HepG2 (cell line): ENCODE measurements at regions not wholly inside any gene's neighbourhood (a gene's known extent, or its start where the extent isn't known, plus 50 kb on each side); places are given as distances from the start of the nearest gene placed in this dataset.

ENCODE experiments used
- ATAC-seq: fragments of 200-7000 bp; cut with Tn5 transposase; 3 replicates; pipeline ENCODE4 v1.9.1; 2020; ENCODE audit warnings: mild to moderate bottlenecking, moderate library complexity
- BruUV-seq: library from RNA; stranded (reverse); fragments of 400-500 nt; replicated peaks from 2 replicates; lab custom pipeline; 2021; lab: Mats Ljungman, UMichigan
- CTCF ChIA-PET: fragments of 300-600 bp; formaldehyde crosslinking; extraction: SDS; loops from one replicate; lab custom pipeline; 2021; ENCODE audit warnings: low total read pairs, inconsistent platforms, low intra/inter-chr PET ratio; lab: Yijun Ruan, JAX
- POLR2A ChIA-PET: fragments of 350-600 bp; sonication (Branson Sonifier 250); formaldehyde crosslinking; loops from one replicate; lab custom pipeline; 2020; ENCODE audit warnings: antibody characterized with exemption, inconsistent platforms; lab: Yijun Ruan, JAX
- DNase-seq: peaks from one replicate; pipeline ENCODE4 v3.0.0-alpha.2; 2015; ENCODE audit warnings: low spot score
- FAIRE-seq: peaks from 3 replicates; lab custom pipeline; 2011; peaks lifted over from hg19 to GRCh38; lab: Jason Lieb, UNC
- H2AFZ ChIP-seq: one replicate; pipeline ENCODE4 v1.6.1; 2011; ENCODE audit warnings: low read length, inconsistent platforms
- H3K27ac ChIP-seq: fragments of 300-600 bp; 3 replicates; pipeline ENCODE4 v1.8.0; 2011; ENCODE audit warnings: mixed run types, mild to moderate bottlenecking, mixed read lengths, low read length, inconsistent platforms; ENCODE audit not compliant: insufficient read depth; ENCODE audit errors: extremely low read length
- H3K27me3 ChIP-seq, 2 experiments: fragments of 200-600 bp in 1 of 2; 2 replicates in 1 of 2; 3 replicates in 1 of 2; pipeline versions ENCODE4 v1.6.0 to v1.8.0; 2011; ENCODE audit warnings: low read length in 2 of 2, mild to moderate bottlenecking in 2 of 2, moderate library complexity in 2 of 2, inconsistent platforms in 1 of 2; ENCODE audit not compliant: insufficient read depth in 2 of 2, control insufficient read depth in 1 of 2
- H3K36me3 ChIP-seq, 2 experiments: fragments of 200-600 bp in 1 of 2; replicated peaks in 1 of 2; 2 replicates in 1 of 2; 3 replicates in 1 of 2; pipeline versions ENCODE4 v1.5.1 to v1.8.0; 2011; ENCODE audit warnings: low read length in 2 of 2, inconsistent platforms in 1 of 2; ENCODE audit not compliant: insufficient read depth in 2 of 2, control insufficient read depth in 1 of 2
- H3K4me1 ChIP-seq: 2 replicates; pipeline ENCODE4 v1.5.1; 2012; ENCODE audit warnings: low read length, inconsistent platforms; ENCODE audit not compliant: insufficient read depth
- H3K4me2 ChIP-seq: 2 replicates; pipeline ENCODE4 v1.6.0; 2011; ENCODE audit warnings: low read depth, low read length, inconsistent platforms
- H3K4me3 ChIP-seq, 3 experiments: fragments of 200-600 bp in 1 of 3; sonication (generic), shearing (Covaris generic) in 1 of 3; replicated peaks in 1 of 3; 2 replicates each; pipeline ENCODE4 v1.5.1; 2011 to 2016; ENCODE audit warnings: low read length in 3 of 3, inconsistent platforms in 2 of 3, low read depth in 2 of 3, mild to moderate bottlenecking in 2 of 3, control low read depth in 1 of 3, mixed read lengths in 1 of 3; ENCODE audit not compliant: insufficient read depth in 1 of 3
- H3K79me2 ChIP-seq: one replicate; pipeline ENCODE4 v1.6.1; 2011; ENCODE audit warnings: low read length, inconsistent platforms; ENCODE audit not compliant: insufficient read depth
- H3K9ac ChIP-seq: 2 replicates; pipeline ENCODE4 v1.6.0; 2011; ENCODE audit warnings: mild to moderate bottlenecking, low read depth, low read length, inconsistent platforms; ENCODE audit not compliant: insufficient read depth
- H3K9me3 ChIP-seq: 2 replicates; pipeline ENCODE4 v1.5.1; 2012; ENCODE audit warnings: mild to moderate bottlenecking, low read length
- H4K20me1 ChIP-seq: 2 replicates; pipeline ENCODE4 v1.6.0; 2011; ENCODE audit warnings: inconsistent platforms, mild to moderate bottlenecking, low read length, moderate library complexity; ENCODE audit not compliant: insufficient read depth
- SNAPC5 ChIP-seq: sonication (generic); formaldehyde crosslinking; IDR thresholded peaks from 2 replicates; pipeline ENCODE4 v1.8.1; 2023; ENCODE audit warnings: mild to moderate bottlenecking, missing genetic modification reagents, borderline replicate concordance
- TEAD3 ChIP-seq: optimal IDR thresholded peaks from 2 replicates; pipeline ENCODE3; 2016; ENCODE audit warnings: borderline replicate concordance
- TIGD3 ChIP-seq: sonication (generic); formaldehyde crosslinking; IDR thresholded peaks from 2 replicates; pipeline ENCODE4 v1.5.1; 2020; ENCODE audit warnings: mild to moderate bottlenecking, missing genetic modification reagents, borderline replicate concordance
- ZFP36L2 ChIP-seq: sonication (generic); formaldehyde crosslinking; IDR thresholded peaks from 2 replicates; pipeline ENCODE4 v1.4.0; 2020; ENCODE audit warnings: missing genetic modification reagents
- ZNF382 ChIP-seq: sonication (generic); formaldehyde crosslinking; IDR thresholded peaks from 2 replicates; pipeline ENCODE4 v1.5.0; 2020; ENCODE audit warnings: missing genetic modification reagents, mild to moderate bottlenecking, borderline replicate concordance
- ZNF639 ChIP-seq: conservative IDR thresholded peaks from 2 replicates; pipeline ENCODE4 v1.6.1; 2018; ENCODE audit warnings: missing genetic modification reagents
- ZNF644 ChIP-seq: IDR thresholded peaks from 2 replicates; pipeline ENCODE4 v1.6.1; 2016; ENCODE audit warnings: low read depth
- ZNF646 ChIP-seq: sonication (generic); formaldehyde crosslinking; IDR thresholded peaks from 2 replicates; pipeline ENCODE4 v1.9.0; 2021; ENCODE audit warnings: mild to moderate bottlenecking, missing genetic modification reagents
- WGBS: methylation state at CpG from one replicate; pipeline ENCODE4 v1.1.6; 2017; ENCODE audit warnings: low lambda C conversion rate; 5-methylcytosine and 5-hydroxymethylcytosine counted together
- in situ Hi-C: cut with HindIII; loops from 2 replicates; pipeline ENCODE4 v1.10.0; 2017; ENCODE audit warnings: low pct_unique_long_range_greater_than_20kb; ENCODE audit not compliant: extremely low pct_ligation_motif_present
- intact Hi-C: fragments of 100-400 bp; cut with micrococcal nuclease; formaldehyde crosslinking; loops from one replicate; pipeline ENCODE4 v1.10.0; 2022; ENCODE audit not compliant: unreplicated experiment

- CTCF ChIA-PET, result no interaction called here
- no peak overlapping the region for H3K4me3 ChIP-seq
- BruUV-seq, result no TSS peak
- 3% methylated on average over 5 of the region's 5 CpGs for WGBS
- H3K27me3 ChIP-seq, result peaks cover 11 to 58% of the 10 kb centered on the region in 2 experiments; a peak in 3 of 5 replicates
- H3K4me2 ChIP-seq, result no peak overlapping the region
- intact Hi-C loops (no loop called here), in situ Hi-C loops (no loop called here)
- POLR2A ChIA-PET, result no interaction called here
- FAIRE-seq (no peak), ATAC-seq (no peak), DNase-seq (no peak)
- H4K20me1 ChIP-seq, result no peaks in the 10 kb centered on the region
- H3K36me3 ChIP-seq, result no peaks in the 10 kb centered on the region
- no peak overlapping the region for H3K9ac ChIP-seq
- no peak overlapping the region for H2AFZ ChIP-seq
- H3K27ac ChIP-seq, result no peak overlapping the region
- H3K79me2 ChIP-seq, result no peaks in the 10 kb centered on the region
- no peaks in the 10 kb centered on the region for H3K9me3 ChIP-seq
- TF ChIP-seq TEAD3 (CRISPR knock-in tag) (no peak), ZNF639 (CRISPR knock-in tag) (no peak), SNAPC5 (no peak)
- H3K4me1 ChIP-seq, result no peaks in the 10 kb centered on the region
Measured at GRCh38 chr20:57774951-57775350, 65.1 kb upstream of the PMEPA1 start.

- ChIA-PET POLR2A (no interaction called here), CTCF (no interaction called here)
- intact Hi-C loops (no loop called here), in situ Hi-C loops (no loop called here)
- Histone ChIP-seq H3K9me3 (no peaks in the 10 kb centered on the region), H3K79me2 (no peaks in the 10 kb centered on the region), H3K36me3 (no peaks in the 10 kb centered on the region), H2AFZ (no peak overlapping the region), H3K27me3 (peaks cover 11 to 65% of the 10 kb centered on the region in 2 experiments; a peak in 3 of 5 replicates), H3K4me3 (no peak overlapping the region), H3K4me2 (no peak overlapping the region), H3K4me1 (no peaks in the 10 kb centered on the region), H4K20me1 (no peaks in the 10 kb centered on the region), H3K27ac (no peak overlapping the region), H3K9ac (no peak overlapping the region)
- no peak for DNase-seq
- 20% methylated on average over 12 of the region's 12 CpGs for WGBS
- BruUV-seq, result no TSS peak
- FAIRE-seq, result no peak
- ATAC-seq, result no peak; the same call in 2 of the 3 replicates
- TF ChIP-seq ZNF646 (no peak), ZNF644 (CRISPR knock-in tag) (no peak), TIGD3 (CRISPR knock-in tag) (no peak), ZNF382 (CRISPR knock-in tag) (no peak), ZFP36L2 (CRISPR knock-in tag) (no peak)
Measured at GRCh38 chr20:57774111-57774880, 64.5 kb upstream of the PMEPA1 start.
